HTR-8/SVneo (cell line): ENCODE measurements at regions not wholly inside any gene's neighbourhood (a gene's known extent, or its start where the extent isn't known, plus 50 kb on each side); places are given as distances from the start of the nearest gene placed in this dataset.
A peak's percentile ranks its signal among the peaks of the same experiment; 100 is the strongest.
"Not testable (repeated sequence)": the region's sequence is repeated elsewhere in the genome, so short reads cannot be mapped to it uniquely, and the experiment has no call there.

ENCODE experiments used
- DNase-seq: peaks from one replicate; pipeline ENCODE4 v3.0.0; 2011; ENCODE audit warnings: low spot score, mixed read lengths; ENCODE audit not compliant: insufficient read length
- FAIRE-seq: peaks from 2 replicates; lab custom pipeline; 2011; peaks lifted over from hg19 to GRCh38; lab: Jason Lieb, UNC

DNA sequence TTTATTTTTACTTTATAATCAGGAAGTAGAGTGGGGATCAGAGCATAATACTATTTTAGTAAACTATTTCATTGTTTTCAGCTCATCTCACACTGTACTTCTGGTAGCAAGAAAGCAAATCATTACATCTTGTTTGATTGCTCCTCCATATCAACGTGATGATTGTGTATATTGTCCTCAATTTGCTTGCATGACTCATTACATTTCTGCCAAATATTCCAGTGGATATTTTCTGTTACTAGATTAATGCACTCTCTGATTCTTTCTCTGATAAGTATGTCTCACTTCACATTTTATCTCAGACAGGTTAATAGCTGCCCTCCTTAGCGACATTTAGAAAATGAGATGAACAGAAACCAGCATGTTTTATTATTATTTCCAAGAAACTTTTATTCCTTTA lies 1145.3 kb downstream of the OTOL1 start:
- no peak for FAIRE-seq
- peak; percentile 5 for DNase-seq

DNA sequence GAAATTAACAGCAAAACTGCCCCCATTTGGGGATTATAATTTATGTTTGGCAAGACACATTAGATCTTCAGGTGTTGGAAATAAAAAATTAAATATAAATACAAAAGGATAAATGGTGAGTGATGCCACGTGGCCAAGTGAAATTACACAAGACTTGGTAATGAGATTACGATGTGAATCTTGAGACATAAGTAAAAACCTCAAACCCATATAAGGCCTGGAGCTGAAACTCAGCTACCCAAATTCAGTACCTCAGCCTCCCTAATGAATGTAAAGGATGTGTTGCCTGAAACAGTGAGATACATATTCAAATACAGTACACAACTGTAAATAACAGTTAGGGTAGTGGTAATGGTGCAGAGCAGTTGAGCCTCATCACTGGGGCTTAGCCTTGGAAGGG lies 1146.6 kb downstream of the OTOL1 start:
- DNase-seq (no peak), FAIRE-seq (no peak)

DNA sequence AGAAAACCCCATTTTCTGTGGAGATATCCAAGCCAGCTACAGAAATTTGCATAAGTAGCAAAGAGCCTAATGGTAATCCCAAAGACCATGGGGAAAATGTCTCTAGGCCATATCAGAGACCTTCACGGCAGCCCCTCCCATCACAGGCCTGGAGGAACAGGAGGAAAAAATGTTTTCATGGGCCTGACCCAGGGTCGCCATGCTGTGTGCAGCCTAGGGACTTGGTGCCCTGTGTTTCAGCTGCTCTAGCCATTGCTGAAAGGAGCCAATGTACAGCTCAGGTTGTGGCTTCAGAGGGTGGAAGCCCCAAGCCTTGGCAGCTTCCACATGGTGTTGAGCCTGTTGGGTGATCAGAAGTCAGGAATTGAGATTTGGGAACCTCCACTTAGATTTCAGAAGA lies 1150.7 kb downstream of the OTOL1 start:
- FAIRE-seq (no peak), DNase-seq (no peak)

DNA sequence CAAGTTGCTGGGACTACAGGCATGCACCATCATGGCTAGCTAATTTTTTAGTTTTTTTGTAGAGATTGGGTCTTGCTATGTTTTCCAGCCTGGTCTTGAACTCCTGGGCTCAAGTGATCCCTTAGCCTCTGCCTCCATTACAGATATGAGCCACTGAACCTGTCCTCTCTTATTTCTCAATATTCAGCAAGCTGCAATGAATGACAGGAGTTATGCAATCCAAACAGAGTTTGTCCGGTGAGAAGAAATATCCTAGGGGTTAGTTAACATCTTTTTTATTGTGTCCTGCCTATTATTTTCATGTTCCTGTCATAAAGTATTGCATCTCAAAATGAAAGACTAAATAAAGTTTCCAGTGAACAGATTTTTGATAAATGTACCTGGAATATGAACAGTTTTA lies 1161.4 kb downstream of the OTOL1 start:
- no peak for DNase-seq
- no peak for FAIRE-seq

DNA sequence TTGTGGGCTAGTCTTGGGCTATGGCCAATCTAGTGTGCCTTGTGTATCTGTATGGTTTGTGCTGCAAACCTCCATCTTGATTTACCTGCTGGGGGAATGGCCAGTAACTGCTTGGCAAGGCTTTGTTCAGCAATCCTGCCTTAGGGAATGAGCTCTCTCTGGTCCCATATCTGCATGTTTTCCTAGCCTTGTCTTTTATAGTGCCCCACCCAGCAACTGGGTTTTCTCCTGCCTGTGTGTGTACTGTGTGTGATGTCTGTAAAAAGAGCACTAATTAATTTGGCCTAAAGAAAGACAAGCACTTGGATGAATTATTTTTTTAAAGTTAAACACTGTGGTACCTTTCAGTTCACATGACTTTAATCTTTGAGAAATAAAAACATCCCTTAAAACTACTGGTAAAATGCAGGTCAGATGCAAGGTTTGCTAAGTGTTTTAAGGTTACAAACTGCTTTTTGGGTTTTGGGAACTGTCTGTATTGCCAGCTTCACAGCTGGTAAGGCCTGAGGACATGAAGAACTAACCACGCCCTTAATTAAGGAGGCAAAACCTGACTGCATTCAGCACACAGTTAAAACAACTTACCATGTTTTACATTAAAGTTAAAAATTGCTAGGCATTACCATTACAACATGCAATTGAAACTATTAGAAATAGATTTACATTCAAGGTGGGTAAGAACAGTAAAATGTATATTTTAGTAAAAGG lies 1169.2 kb downstream of the OTOL1 start:
- FAIRE-seq = no peak
- DNase-seq = no peak

DNA sequence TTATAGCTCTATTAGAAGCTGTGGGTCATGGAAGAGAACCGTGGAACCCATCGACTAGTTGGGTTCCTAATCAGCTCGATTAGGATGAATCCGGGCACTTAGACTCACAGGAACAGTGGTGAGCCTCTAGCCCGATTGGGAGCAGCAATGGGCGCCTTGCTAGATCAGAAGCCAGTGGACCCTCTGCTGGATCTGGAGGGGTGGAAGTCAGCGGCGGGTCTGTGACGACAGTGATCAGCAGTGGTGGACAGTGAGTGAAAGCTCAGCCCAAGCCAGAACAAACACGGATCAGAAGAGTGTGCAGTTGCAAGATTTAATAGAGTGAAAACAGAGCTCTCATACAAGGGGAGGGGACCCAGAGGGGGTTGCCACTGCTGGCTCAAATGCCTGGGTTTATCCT lies 1170.2 kb downstream of the OTOL1 start:
- DNase-seq (no peak), FAIRE-seq (no peak)

DNA sequence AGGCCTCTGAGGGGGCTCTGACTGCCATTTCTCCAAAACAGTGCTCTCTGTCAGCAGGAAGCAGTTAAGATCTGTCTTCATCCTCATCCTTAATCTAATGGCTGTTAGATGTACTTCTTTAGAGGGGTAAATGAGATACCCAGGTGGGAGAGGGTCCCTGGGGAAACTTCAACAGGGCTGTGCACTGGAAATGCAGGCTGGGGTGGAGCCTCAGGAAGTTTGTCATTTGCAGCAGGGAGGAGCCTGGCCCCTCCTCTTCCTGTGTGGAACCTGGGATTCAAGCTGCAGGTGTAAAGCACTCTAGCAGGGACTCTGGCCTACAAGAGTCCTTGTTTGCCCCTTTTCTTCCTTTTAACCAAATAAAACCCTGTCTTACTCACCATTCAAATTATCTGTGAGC lies 1173.6 kb downstream of the OTOL1 start:
- FAIRE-seq = no peak
- no peak for DNase-seq

DNA sequence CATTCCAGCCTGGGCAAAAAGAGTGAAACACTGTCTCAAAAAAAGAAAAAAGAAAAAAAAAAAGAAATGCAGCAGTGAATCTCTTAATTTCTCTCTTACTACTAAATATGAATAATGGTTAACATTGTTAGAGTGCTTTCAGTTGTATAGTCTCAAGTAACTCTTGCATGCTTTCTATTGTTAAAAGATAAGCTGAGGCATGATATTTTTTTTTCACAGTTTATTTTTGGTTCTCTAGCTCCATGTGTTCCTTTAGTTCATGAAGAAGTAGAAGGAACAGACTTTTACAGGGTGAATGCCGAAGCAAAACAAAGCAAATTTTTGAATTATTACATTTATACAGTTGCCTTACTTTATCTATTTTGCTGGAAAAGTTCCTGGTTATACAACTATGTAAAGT lies 1180.9 kb downstream of the OTOL1 start:
- DNase-seq (no peak), FAIRE-seq (no peak)

DNA sequence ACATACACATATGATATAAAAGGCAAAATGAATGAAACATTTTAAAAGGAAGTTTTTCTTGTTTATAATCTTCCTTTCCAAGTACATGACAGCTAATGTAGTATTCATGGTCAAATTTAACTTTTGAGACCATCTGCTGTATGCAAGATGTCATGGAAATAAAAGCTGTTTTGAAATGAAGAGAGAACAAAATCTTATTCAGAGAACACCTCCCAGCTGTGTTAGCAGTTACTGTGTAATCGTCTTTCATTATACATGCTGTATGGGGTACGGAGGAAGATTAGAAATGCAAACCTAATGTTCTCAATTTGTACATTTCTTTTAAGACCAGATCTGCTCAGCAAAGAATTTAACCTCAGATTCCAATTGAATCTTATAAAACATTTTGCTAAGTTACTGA lies 1182.3 kb downstream of the OTOL1 start:
- FAIRE-seq (no peak), DNase-seq (no peak)

DNA sequence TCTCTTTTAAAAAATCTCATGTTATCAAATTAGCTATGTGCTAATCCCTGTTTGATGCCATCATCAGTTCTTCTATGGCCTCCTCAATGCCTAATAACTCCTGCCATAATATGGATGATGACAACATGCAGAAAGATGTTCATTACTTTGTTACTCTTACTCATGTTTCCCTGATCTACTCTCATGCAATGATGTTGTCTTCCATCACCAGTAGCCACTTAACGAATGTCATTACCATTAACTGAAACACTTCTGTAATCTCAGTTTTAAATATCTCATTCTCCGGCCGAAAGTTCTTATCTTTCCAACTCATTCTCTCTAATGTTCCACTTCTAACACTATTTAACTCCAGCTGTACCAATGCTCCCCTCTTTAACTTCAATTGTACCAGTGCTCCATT lies 1187.7 kb downstream of the OTOL1 start:
- no peak for FAIRE-seq
- no peak for DNase-seq

DNA sequence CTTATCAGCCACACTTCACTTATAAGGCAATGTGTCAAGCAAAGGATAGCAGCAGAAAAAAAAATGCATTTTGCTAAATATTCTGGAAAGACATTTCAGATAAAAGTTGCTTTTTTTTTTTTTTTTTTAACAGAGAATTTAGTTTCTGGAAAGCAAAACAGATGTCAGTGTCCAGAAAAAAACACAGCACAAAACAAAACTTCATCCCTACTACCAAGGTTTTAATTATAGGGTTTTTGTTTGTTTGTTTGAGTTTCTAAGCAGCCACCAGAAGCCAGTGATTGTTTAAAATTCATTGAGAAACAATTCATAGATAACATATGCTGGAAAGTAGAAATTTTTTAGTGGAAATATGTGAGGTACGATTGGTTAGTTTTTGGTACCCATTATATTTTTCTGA lies 1202.7 kb downstream of the OTOL1 start:
- no peak for DNase-seq
- no peak for FAIRE-seq

DNA sequence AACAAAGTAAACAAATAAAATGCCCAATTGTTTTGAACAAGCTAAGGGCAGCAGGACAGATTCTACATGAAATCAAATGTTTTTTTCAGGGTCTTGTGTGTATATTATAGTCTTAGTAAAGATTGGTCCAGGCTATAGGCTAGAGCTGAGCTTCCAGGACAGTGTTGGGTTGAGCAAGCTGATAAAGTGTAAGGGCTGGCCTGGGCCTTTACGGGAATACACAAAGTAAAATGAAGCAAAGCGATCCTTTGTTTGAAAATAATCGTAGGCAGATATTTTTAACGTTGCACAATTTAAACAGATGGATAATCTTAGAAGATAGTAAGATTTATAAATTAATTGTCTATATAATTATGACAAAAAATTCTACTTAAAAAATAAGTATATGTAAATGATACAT lies 1204.6 kb downstream of the OTOL1 start:
- DNase-seq (no peak), FAIRE-seq (no peak)

DNA sequence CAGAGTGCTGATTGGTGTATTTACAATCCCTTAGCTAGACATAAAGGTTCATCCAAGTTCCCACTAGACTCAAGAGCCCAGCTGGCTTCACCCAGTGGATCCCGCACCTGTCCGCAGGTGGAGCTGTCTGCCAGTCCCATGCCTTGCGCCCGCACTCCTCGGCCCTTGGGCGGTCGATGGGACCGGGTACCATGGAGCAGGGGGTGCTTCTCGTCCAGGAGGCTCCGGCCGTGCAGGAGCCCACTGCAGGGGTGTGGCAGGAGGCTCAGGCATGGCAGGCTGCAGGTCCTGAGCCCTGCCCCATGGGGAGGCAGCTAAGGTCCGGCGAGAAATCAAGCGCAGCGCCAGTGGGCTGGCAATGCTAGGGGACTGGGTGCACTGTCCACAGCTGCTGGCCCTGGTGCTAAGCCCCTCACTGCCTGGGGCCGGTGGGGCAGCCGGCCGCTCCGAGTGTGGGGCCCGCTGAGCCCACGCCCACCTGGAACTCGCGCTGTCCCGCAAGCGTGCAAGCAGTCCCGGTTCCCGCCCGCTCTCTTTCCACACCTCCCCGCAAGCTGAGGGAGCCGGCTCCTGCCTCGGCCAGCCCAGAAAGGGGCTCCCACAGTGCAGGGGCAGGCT lies 1206.3 kb downstream of the OTOL1 start:
- FAIRE-seq (no peak), DNase-seq (no peak)

DNA sequence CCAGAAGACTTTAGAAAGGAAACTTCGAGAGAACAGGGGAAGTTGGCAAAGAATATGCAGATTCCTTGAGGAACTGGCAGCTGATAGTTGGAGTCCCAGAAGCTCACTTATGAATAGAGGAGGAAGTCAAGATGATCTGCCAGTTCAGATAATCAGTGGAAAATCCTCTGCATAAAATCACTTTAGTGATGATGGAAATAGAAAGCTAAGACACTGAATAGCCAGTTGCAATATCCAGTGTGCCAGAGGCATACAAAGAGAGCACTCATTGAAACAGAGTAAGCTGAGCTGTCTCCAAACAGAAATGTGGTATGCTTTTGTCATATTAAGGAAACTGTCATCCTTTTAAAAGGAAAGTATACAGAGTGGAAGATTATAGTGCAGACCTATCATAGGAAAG lies 1207.6 kb downstream of the OTOL1 start:
- DNase-seq (no peak), FAIRE-seq (no peak)

DNA sequence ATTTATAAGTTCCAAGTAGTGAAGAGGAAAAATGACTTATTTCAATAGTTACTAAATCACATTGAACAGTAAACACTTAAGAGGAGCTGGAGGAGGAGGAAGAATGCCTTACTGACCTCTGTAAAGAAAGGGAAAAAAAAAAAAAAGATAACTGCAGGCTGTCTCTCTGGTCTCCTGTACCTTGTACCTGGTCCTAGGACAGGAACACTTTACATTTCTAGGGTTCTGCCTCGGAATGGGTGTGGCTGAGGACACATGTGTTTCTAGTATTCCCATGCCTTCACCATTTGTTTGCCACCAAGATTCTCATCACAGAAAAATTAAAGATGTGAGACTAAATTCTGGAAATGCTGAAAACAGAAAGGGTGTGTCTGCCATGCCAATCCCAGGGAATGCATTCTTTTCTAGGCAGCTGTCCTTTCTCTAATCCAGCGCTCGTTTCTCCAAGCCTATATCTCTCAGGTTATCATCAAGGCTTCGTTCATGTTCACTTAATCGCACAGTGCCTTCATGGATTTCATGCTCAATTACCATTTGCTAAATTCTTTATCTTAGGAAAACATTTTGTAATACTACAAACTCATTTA lies 1208.3 kb downstream of the OTOL1 start:
- FAIRE-seq (no peak), DNase-seq (no peak)

DNA sequence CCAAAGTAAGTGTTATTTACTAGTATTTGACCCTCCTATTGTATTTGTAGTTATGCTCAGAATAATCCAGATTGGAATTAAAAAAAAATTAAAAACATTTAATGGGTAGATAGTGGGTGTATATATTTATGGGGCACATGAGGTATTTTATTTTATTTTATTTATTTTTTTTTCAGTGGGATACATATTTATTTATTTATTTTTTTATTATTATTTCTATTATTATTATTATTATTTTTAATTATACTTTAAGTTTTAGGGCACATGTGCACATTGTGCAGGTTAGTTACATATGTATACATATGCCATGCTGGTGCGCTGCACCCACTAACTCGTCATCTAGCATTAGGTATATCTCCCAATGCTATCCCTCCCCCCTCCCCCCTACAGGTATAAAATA lies 1211.8 kb downstream of the OTOL1 start:
- not testable (repeated sequence) for FAIRE-seq

DNA sequence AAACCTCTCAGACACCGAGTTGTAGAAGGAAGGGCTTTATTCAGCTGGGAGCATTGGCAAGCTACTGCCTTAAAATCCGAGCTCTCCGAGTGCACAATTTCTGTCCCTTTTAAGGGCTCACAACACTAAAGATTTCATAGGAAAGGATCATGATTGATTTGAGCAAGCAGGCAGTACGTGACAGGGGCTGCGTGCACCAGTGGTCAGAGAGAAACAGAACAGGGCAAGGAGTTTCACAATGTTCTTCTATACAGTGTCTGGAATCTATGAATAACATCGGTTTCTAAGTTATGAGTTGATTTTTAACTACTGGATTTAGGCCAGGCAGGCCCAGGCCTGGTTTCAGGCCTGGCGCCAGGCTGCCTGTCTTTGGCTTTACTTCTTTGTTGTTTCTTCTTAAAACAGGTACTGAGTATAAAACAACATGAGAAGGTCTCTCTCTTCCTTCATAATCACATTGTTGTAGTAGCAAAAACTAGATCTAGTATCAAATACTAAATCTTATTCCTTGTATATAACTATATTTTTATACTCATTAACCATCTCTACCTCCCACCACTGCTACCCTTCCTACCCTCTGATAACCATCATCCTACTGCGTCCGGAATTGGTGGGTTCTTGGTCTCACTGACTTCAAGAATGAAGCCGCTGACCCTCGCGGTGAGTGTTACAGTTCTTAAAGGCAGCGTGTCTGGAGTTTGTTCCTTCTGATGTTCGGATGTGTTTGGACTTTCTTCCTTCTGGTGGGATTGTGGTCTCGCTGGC lies 1212.5 kb downstream of the OTOL1 start:
- not testable (repeated sequence) for FAIRE-seq, DNase-seq

More for the DNA sequence above, 1211.8 kb downstream of the OTOL1 start:
- DNase-seq = not testable (repeated sequence)

DNA sequence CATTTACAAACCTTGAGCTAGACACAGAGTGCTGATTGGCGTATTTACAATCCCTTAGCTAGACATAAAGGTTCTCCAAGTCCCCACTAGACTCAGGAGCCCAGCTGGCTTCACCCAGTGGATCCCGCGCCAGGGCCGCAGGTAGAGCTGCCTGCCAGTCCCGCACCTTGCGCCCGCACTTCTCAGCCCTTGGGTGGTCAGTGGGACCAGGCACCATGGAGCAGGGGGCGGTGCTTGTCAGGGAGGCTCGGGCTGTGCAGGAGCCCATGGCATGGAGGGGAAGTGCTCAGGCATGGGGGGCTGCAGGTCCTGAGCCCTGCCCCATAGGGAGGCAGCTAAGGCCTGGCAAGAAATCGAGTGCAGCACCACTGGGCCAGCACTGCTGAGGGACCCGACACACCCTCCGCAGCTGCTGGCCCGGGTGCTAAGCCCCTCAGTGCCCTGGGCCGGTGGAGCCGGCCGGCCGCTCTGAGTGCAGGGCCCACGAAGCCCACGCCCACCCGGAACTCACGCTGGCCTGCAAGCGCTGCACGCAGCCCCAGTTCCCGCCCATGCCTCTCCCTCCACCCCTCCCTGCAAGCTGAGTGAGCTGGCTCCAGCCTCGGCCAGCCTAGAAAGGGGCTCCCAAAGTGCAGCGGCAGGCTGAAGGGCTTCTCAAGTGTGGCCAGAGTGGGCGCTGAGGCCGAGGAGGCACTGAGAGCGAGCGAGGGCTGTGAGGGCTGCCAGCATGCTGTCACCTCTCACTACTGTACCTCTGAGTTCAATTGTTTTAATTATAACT lies 1213.9 kb downstream of the OTOL1 start:
- no peak for FAIRE-seq
- DNase-seq = no peak

DNA sequence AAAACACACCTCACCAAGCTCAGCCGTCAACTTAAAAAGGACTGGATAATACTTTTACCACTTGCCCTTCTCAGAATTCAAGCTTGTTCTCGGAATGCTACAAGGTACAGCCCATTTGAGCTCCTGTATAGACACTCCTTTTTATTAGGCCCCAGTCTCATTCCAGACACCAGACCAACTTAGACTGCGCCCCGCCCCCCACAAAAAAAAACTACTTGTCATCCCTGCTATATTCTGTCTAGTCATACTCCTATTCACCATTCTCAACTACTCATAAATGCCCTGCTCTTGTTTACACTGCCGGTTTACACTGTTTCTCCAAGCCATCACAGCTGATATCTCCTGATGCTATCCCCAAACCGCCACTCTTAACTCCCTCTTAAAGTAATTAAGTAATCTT lies 1220.5 kb downstream of the OTOL1 start:
- not testable (repeated sequence) for FAIRE-seq, DNase-seq

DNA sequence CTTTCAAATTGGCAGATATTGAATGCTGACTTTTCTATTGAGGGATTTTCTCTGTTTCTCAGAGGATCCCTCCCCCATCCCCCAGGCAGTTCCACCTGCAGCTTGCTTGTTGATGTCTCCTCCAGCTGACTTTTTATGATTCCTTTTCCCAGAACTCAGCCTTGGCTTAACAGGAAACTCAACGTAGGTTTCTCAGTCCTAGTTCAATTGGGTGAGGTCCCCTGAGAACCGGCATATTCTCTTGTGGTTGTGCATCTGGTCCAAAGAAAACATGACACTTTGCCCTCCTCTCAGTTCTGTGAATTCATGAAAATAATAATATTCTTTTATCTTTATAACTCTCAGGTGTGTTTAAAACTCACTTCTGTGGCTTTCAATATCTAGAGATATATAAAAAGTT lies 1222.1 kb downstream of the OTOL1 start:
- FAIRE-seq (no peak), DNase-seq (no peak)
